Right lobe of liver (tissue), 4 donors: ENCODE measurements at regions not wholly inside any gene's neighbourhood (a gene's known extent, or its start where the extent isn't known, plus 50 kb on each side); places are given as distances from the start of the nearest gene placed in this dataset.
"Not testable (repeated sequence)": the region's sequence is repeated elsewhere in the genome, so short reads cannot be mapped to it uniquely, and the experiment has no call there.

ENCODE experiments used
- CTCF ChIP-seq, 4 donors: fragments of 200-600 bp in 3 of 4; fragments of 450-650 bp in 1 of 4; IDR thresholded peaks; one replicate each; pipeline versions ENCODE4 v1.5.1 to v1.8.0; 2016 to 2022; ENCODE audit warnings: antibody characterized with exemption in 4 of 4, mild to moderate bottlenecking in 2 of 4
- POLR2A ChIP-seq: fragments of 450-650 bp; IDR thresholded peaks from one replicate; pipeline ENCODE4 v1.6.1; 2017; ENCODE audit warnings: antibody characterized with exemption, mild to moderate bottlenecking
- donor health status: DM: no; HTN: no; CAD: no.
- donor health status: DM: no; HTN: no; CAD: no.
- donor health status: DM: no; HTN: yes; CAD: no.

DNA sequence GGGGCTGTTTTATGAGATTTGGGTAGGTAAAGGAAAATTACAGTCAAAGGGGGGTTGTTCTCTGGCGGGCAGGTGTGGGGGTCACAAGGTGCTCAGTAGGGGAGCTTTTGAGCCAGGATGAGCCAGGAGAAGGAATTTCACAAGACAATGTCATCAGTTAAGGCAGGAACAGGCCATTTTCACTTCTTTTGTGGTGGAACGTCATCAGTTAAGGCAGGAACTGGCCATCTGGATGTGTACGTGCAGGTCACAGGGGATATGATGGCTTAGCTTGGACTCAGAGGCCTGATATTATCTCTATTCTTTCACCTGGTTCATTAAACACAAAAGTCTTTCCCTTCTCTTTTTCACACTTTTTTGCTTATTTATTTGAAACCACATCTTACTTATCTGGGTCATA is 230.2 kb downstream of the PYDC2 start:
- not testable (repeated sequence) for TF ChIP-seq CTCF (IDR thresholded peaks at IDR 0.05); POLR2A
